Kidney (tissue), 13 donors: ENCODE measurements at regions not wholly inside any gene's neighbourhood (a gene's known extent, or its start where the extent isn't known, plus 50 kb on each side); places are given as distances from the start of the nearest gene placed in this dataset.

Experiments used
- DNase-seq, 5 donors: peaks; one replicate each; pipeline ENCODE4 v3.0.0-alpha.2; 2013 to 2020
- FAIRE-seq: peaks from 2 replicates; lab custom pipeline; 2012; peaks lifted over from hg19 to GRCh38; lab: Jason Lieb, UNC
- H3K27ac ChIP-seq, 2 donors: one replicate each; pipeline ENCODE4 v1.7.0; 2013; ENCODE audit warnings: low read depth in 2 of 2, low read length in 2 of 2, inconsistent platforms in 1 of 2
- H3K27me3 ChIP-seq: one replicate; pipeline ENCODE4 v1.7.1; 2013; ENCODE audit warnings: low read length, inconsistent platforms; ENCODE audit not compliant: control insufficient read depth, insufficient read depth
- H3K36me3 ChIP-seq, 3 donors: one replicate each; pipeline versions ENCODE4 v1.7.0 to v1.7.1; 2013; ENCODE audit warnings: low read length in 3 of 3, control low read depth in 1 of 3, inconsistent platforms in 1 of 3; ENCODE audit not compliant: insufficient read depth in 3 of 3, control insufficient read depth in 2 of 3
- H3K4me1 ChIP-seq, 3 donors: one replicate each; pipeline versions ENCODE4 v1.7.0 to v1.7.1; 2013; ENCODE audit warnings: low read length in 3 of 3, inconsistent platforms in 1 of 3, low read depth in 1 of 3; ENCODE audit not compliant: control insufficient read depth in 2 of 3, insufficient read depth in 2 of 3
- H3K4me3 ChIP-seq, 3 donors: one replicate each; pipeline versions ENCODE4 v1.7.0 to v1.8.1; 2013; ENCODE audit warnings: low read length in 3 of 3, control low read depth in 1 of 3, inconsistent platforms in 1 of 3
- H3K9ac ChIP-seq, 3 donors: one replicate each; pipeline versions ENCODE4 v1.7.0 to v1.7.1; 2013; ENCODE audit warnings: low read length in 3 of 3, control low read depth in 1 of 3, inconsistent platforms in 1 of 3
- H3K9me3 ChIP-seq, 3 donors: one replicate each; pipeline versions ENCODE4 v1.7.0 to v1.7.1; 2013; ENCODE audit warnings: low read length in 3 of 3, control low read depth in 1 of 3, inconsistent platforms in 1 of 3; ENCODE audit not compliant: control insufficient read depth in 2 of 3, insufficient read depth in 1 of 3
- intact Hi-C: fragments of 100-400 bp; cut with DNase I; formaldehyde crosslinking; loops from one replicate; pipeline ENCODE4 v1.11.1; 2022
- TF ChIP-seq, protein P1 (sequence below): IDR thresholded peaks from 3 replicates; pipeline ENCODE4 v1.5.1; 2012; ENCODE audit warnings: mild to moderate bottlenecking, moderate library complexity, borderline replicate concordance; ENCODE audit not compliant: insufficient read depth; ENCODE audit errors: extremely low read depth
- donor health status: control.
- donor health status: control.
- donor health status: control.
- donor health status: control.
- donor health status: control.
- donor health status: DM: yes; HTN: yes; CAD: no.
- donor health status: Normal renal cell carcinoma (clear cell type).

GRCh38 chr6:153927867-153928266, 111.2 kb upstream of the OPRM1 start:
- DNase-seq (no peak), FAIRE-seq (peak; percentile 33)
- Histone ChIP-seq H3K36me3 (no peaks in the 10 kb centered on the region), H3K9me3 (no peaks in the 10 kb centered on the region), H3K4me3 (no peak overlapping the region), H3K4me1 (no peaks in the 10 kb centered on the region), H3K9ac (no peak overlapping the region), H3K27ac (no peak overlapping the region), H3K27me3 (no peaks in the 10 kb centered on the region)
- TF ChIP-seq, protein P1, sequence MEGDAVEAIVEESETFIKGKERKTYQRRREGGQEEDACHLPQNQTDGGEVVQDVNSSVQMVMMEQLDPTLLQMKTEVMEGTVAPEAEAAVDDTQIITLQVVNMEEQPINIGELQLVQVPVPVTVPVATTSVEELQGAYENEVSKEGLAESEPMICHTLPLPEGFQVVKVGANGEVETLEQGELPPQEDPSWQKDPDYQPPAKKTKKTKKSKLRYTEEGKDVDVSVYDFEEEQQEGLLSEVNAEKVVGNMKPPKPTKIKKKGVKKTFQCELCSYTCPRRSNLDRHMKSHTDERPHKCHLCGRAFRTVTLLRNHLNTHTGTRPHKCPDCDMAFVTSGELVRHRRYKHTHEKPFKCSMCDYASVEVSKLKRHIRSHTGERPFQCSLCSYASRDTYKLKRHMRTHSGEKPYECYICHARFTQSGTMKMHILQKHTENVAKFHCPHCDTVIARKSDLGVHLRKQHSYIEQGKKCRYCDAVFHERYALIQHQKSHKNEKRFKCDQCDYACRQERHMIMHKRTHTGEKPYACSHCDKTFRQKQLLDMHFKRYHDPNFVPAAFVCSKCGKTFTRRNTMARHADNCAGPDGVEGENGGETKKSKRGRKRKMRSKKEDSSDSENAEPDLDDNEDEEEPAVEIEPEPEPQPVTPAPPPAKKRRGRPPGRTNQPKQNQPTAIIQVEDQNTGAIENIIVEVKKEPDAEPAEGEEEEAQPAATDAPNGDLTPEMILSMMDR = no peak
- intact Hi-C loops = no loop called here

- H3K4me3 ChIP-seq = no peak overlapping the region
- intact Hi-C loops = no loop called here
- no peaks in the 10 kb centered on the region for H3K9me3 ChIP-seq
- TF ChIP-seq, protein P1 = no peak
- no peak for FAIRE-seq
- no peak overlapping the region for H3K9ac ChIP-seq
- no peaks in the 10 kb centered on the region for H3K36me3 ChIP-seq
- H3K4me1 ChIP-seq = no peaks in the 10 kb centered on the region
- DNase-seq = no peak
- H3K27ac ChIP-seq = no peak overlapping the region
- no peaks in the 10 kb centered on the region for H3K27me3 ChIP-seq
Observed at GRCh38 chr6:153898360-153899059, 140.5 kb upstream of the OPRM1 start.

GRCh38 chr6:153882411-153882810, 156.6 kb upstream of the OPRM1 start:
- no peak overlapping the region for H3K9ac ChIP-seq
- intact Hi-C loops = no loop called here
- DNase-seq (no peak), FAIRE-seq (no peak)
- H3K9me3 ChIP-seq = no peaks in the 10 kb centered on the region
- no peaks in the 10 kb centered on the region for H3K27me3 ChIP-seq
- no peaks in the 10 kb centered on the region for H3K36me3 ChIP-seq
- TF ChIP-seq, protein P1 = no peak
- H3K4me1 ChIP-seq = no peaks in the 10 kb centered on the region
- H3K4me3 ChIP-seq = no peak overlapping the region
- no peak overlapping the region for H3K27ac ChIP-seq
